HL-60 (cell line): ENCODE measurements at regions not wholly inside any gene's neighbourhood (a gene's known extent, or its start where the extent isn't known, plus 50 kb on each side); places are given as distances from the start of the nearest gene placed in this dataset.

Experiments
- GABPA ChIP-seq: IDR thresholded peaks from 2 replicates; pipeline ENCODE4 v1.6.1; 2012; ENCODE audit warnings: low read depth
- TF ChIP-seq, protein P1 (sequence below): IDR thresholded peaks from one replicate; pipeline ENCODE4 v1.5.1; 2011; ENCODE audit warnings: low read length, control low read depth, inconsistent platforms; ENCODE audit not compliant: insufficient read depth

DNA sequence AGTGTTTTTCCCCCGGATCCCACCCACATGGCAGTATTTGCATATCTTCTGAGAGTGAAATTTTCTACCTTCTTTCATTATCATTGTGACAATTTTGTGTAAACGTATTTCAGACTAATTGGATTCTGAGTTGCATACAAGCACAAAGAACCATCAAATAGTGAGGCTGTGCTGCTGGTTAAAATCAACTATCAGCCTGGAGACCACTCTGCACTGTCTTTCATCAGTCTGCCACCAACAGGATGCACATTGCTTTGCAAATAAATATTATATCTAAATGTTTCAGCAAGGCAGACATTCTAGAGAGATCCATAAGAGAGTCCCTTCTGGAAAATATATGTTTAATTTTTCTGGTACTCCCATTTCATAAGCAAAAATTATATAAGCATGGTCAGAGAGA is 851.8 kb downstream of the XPNPEP1 start:
- TF ChIP-seq, protein P1, sequence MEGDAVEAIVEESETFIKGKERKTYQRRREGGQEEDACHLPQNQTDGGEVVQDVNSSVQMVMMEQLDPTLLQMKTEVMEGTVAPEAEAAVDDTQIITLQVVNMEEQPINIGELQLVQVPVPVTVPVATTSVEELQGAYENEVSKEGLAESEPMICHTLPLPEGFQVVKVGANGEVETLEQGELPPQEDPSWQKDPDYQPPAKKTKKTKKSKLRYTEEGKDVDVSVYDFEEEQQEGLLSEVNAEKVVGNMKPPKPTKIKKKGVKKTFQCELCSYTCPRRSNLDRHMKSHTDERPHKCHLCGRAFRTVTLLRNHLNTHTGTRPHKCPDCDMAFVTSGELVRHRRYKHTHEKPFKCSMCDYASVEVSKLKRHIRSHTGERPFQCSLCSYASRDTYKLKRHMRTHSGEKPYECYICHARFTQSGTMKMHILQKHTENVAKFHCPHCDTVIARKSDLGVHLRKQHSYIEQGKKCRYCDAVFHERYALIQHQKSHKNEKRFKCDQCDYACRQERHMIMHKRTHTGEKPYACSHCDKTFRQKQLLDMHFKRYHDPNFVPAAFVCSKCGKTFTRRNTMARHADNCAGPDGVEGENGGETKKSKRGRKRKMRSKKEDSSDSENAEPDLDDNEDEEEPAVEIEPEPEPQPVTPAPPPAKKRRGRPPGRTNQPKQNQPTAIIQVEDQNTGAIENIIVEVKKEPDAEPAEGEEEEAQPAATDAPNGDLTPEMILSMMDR: no peak
- TF ChIP-seq GABPA: no peak
